GM23248 (cell line): ENCODE measurements at regions not wholly inside any gene's neighbourhood (a gene's known extent, or its start where the extent isn't known, plus 50 kb on each side); places are given as distances from the start of the nearest gene placed in this dataset.

Experiments used
- DNase-seq: peaks from one replicate; pipeline ENCODE4 v3.0.0-alpha.2; 2015
- H2AFZ ChIP-seq: fragments of 200-600 bp; sonication (generic); 2 replicates; pipeline ENCODE4 v1.6.1; 2016; ENCODE audit warnings: antibody characterized with exemption
- H3F3A ChIP-seq: fragments of 200-600 bp; sonication (generic); 2 replicates; pipeline ENCODE4 v1.6.1; 2016; ENCODE audit warnings: mild to moderate bottlenecking, antibody characterized with exemption, mixed run types; ENCODE audit not compliant: insufficient read depth
- H3K27ac ChIP-seq: fragments of 200-600 bp; sonication (generic); 2 replicates; pipeline ENCODE4 v1.5.1; 2016; ENCODE audit warnings: mild to moderate bottlenecking
- H3K27me3 ChIP-seq: fragments of 200-600 bp; sonication (generic); replicated peaks from 2 replicates; pipeline ENCODE4 v1.6.1; 2016; ENCODE audit warnings: mild to moderate bottlenecking; ENCODE audit not compliant: insufficient read depth
- H3K36me3 ChIP-seq: fragments of 200-600 bp; sonication (generic); 2 replicates; pipeline ENCODE4 v1.6.1; 2016; ENCODE audit warnings: low read depth, mild to moderate bottlenecking
- H3K4me1 ChIP-seq: fragments of 200-600 bp; sonication (generic); 2 replicates; pipeline ENCODE4 v1.6.1; 2016; ENCODE audit warnings: mild to moderate bottlenecking; ENCODE audit not compliant: insufficient read depth
- H3K4me2 ChIP-seq: fragments of 200-600 bp; sonication (generic); one replicate; pipeline ENCODE4 v1.6.1; 2016; ENCODE audit warnings: mild to moderate bottlenecking; ENCODE audit not compliant: unreplicated experiment
- H3K4me3 ChIP-seq: fragments of 200-600 bp; sonication (generic); 2 replicates; pipeline ENCODE4 v1.5.1; 2016; ENCODE audit warnings: mild to moderate bottlenecking
- H3K79me2 ChIP-seq: fragments of 200-600 bp; sonication (generic); 2 replicates; pipeline ENCODE4 v1.6.1; 2016; ENCODE audit warnings: mild to moderate bottlenecking; ENCODE audit not compliant: insufficient read depth
- H3K9ac ChIP-seq: fragments of 200-600 bp; sonication (generic); 2 replicates; pipeline ENCODE4 v1.6.1; 2016; ENCODE audit warnings: mild to moderate bottlenecking
- H3K9me2 ChIP-seq: fragments of 200-600 bp; sonication (generic); 2 replicates; pipeline ENCODE4 v1.6.1; 2016; ENCODE audit warnings: mixed run types, mild to moderate bottlenecking, moderate library complexity; ENCODE audit not compliant: insufficient read depth
- H3K9me3 ChIP-seq: fragments of 200-600 bp; sonication (generic); one replicate; pipeline ENCODE4 v1.6.1; 2017; ENCODE audit warnings: low read depth
- H4K20me1 ChIP-seq: fragments of 200-600 bp; sonication (generic); 2 replicates; pipeline ENCODE4 v1.6.0; 2016; ENCODE audit not compliant: insufficient read depth
- EZH2 ChIP-seq: fragments of 200-600 bp; sonication (generic); IDR thresholded peaks from 2 replicates; pipeline ENCODE4 v1.6.1; 2018; ENCODE audit warnings: antibody characterized with exemption, mild to moderate bottlenecking; ENCODE audit not compliant: insufficient read depth, poor library complexity, severe bottlenecking
- EZH2phosphoT487 ChIP-seq: fragments of 200-600 bp; sonication (generic); IDR thresholded peaks from 2 replicates; pipeline ENCODE4 v1.6.1; 2018; ENCODE audit warnings: antibody characterized with exemption, moderate library complexity, mild to moderate bottlenecking, low read depth; ENCODE audit not compliant: insufficient read depth
- WGBS, 2 experiments: methylation state at CpG; one replicate each; pipeline ENCODE4 v1.1.6; 2015 to 2017; ENCODE audit warnings: low lambda C conversion rate in 2 of 2, low coverage in 1 of 2; ENCODE audit errors: missing lambda C conversion rate in 2 of 2; 5-methylcytosine and 5-hydroxymethylcytosine counted together
- in situ Hi-C: fragments of 300-500 bp; cut with MboI; formaldehyde crosslinking; loops from 2 replicates; pipeline ENCODE4 v1.15.0; 2020

GRCh38 chr11:115008799-115009198 lies 330.5 kb downstream of the NXPE2 start:
- H3F3A ChIP-seq, result no peaks in the 10 kb centered on the region
- H3K79me2 ChIP-seq, result no peaks in the 10 kb centered on the region
- H3K9me3 ChIP-seq, result no peaks in the 10 kb centered on the region
- no peaks in the 10 kb centered on the region for H3K36me3 ChIP-seq
- TF ChIP-seq EZH2 (no peak), EZH2phosphoT487 (no peak)
- H2AFZ ChIP-seq, result no peak overlapping the region
- no peak overlapping the region for H3K27ac ChIP-seq
- in situ Hi-C loops, result no loop called here
- H3K4me2 ChIP-seq, result no peak overlapping the region
- 12 to 23% methylated on average over 6 of the region's 6 CpGs for WGBS, 2 experiments
- H3K27me3 ChIP-seq, result no peaks in the 10 kb centered on the region
- no peak overlapping the region for H3K9ac ChIP-seq
- no peaks in the 10 kb centered on the region for H3K9me2 ChIP-seq
- H3K4me1 ChIP-seq, result no peaks in the 10 kb centered on the region
- no peaks in the 10 kb centered on the region for H4K20me1 ChIP-seq
- no peak for DNase-seq
- H3K4me3 ChIP-seq, result no peak overlapping the region

- H3K4me1 ChIP-seq, result no peaks in the 10 kb centered on the region
- H3K79me2 ChIP-seq, result no peaks in the 10 kb centered on the region
- peaks cover 6% of the 10 kb centered on the region for H3K9me3 ChIP-seq
- in situ Hi-C loops, result no loop called here
- H4K20me1 ChIP-seq, result no peaks in the 10 kb centered on the region
- H3F3A ChIP-seq, result no peaks in the 10 kb centered on the region
- TF ChIP-seq EZH2, result no peak
- no peak for TF ChIP-seq EZH2phosphoT487
- no peak overlapping the region for H2AFZ ChIP-seq
- no peaks in the 10 kb centered on the region for H3K27me3 ChIP-seq
- H3K4me3 ChIP-seq, result no peak overlapping the region
- no peak overlapping the region for H3K27ac ChIP-seq
- no peak for DNase-seq
- H3K36me3 ChIP-seq, result no peaks in the 10 kb centered on the region
- no peak overlapping the region for H3K4me2 ChIP-seq
- no peak overlapping the region for H3K9ac ChIP-seq
- no peaks in the 10 kb centered on the region for H3K9me2 ChIP-seq
Observed at GRCh38 chr11:115017529-115017928, 339.2 kb downstream of the NXPE2 start.

- no peak for DNase-seq
- H3K9me2 ChIP-seq, result no peaks in the 10 kb centered on the region
- TF ChIP-seq EZH2, result no peak
- no peak for TF ChIP-seq EZH2phosphoT487
Observed at GRCh38 chr11:115030166-115030565, 351.8 kb downstream of the NXPE2 start.

GRCh38 chr11:115036406-115037180 lies 358.3 kb downstream of the NXPE2 start:
- H4K20me1 ChIP-seq, result no peaks in the 10 kb centered on the region
- no peak overlapping the region for H3K4me3 ChIP-seq
- no peaks in the 10 kb centered on the region for H3K9me2 ChIP-seq
- no peaks in the 10 kb centered on the region for H3K79me2 ChIP-seq
- H2AFZ ChIP-seq, result no peak overlapping the region
- H3K27me3 ChIP-seq, result no peaks in the 10 kb centered on the region
- H3K27ac ChIP-seq, result no peak overlapping the region
- no peak for DNase-seq
- TF ChIP-seq EZH2phosphoT487 (no peak), EZH2 (no peak)
- no peak overlapping the region for H3K4me2 ChIP-seq
- 23 to 29% methylated on average over 7 of the region's 7 CpGs for WGBS, 2 experiments
- no peaks in the 10 kb centered on the region for H3K4me1 ChIP-seq
- in situ Hi-C loops, result no loop called here
- H3K36me3 ChIP-seq, result no peaks in the 10 kb centered on the region
- H3K9ac ChIP-seq, result no peak overlapping the region
- H3F3A ChIP-seq, result no peaks in the 10 kb centered on the region
- H3K9me3 ChIP-seq, result no peaks in the 10 kb centered on the region

More at GRCh38 chr11:115030166-115030565, 351.8 kb downstream of the NXPE2 start:
- no peaks in the 10 kb centered on the region for H3K36me3 ChIP-seq
- no peaks in the 10 kb centered on the region for H3K4me1 ChIP-seq
- no peak overlapping the region for H3K4me3 ChIP-seq
- H3K79me2 ChIP-seq, result no peaks in the 10 kb centered on the region
- H4K20me1 ChIP-seq, result no peaks in the 10 kb centered on the region
- H2AFZ ChIP-seq, result no peak overlapping the region
- H3K4me2 ChIP-seq, result no peak overlapping the region
- in situ Hi-C loops, result no loop called here
- H3K9me3 ChIP-seq, result no peaks in the 10 kb centered on the region
- no peaks in the 10 kb centered on the region for H3F3A ChIP-seq
- H3K9ac ChIP-seq, result no peak overlapping the region
- H3K27me3 ChIP-seq, result no peaks in the 10 kb centered on the region
- H3K27ac ChIP-seq, result no peak overlapping the region

- in situ Hi-C loops, result no loop called here
Observed at GRCh38 chr11:115042002-115042401, 363.7 kb downstream of the NXPE2 start.

More at GRCh38 chr11:115042002-115042401, 363.7 kb downstream of the NXPE2 start:
- Histone ChIP-seq H3K9ac (no peak overlapping the region), H3K27ac (no peak overlapping the region), H3K9me2 (no peaks in the 10 kb centered on the region), H3K4me2 (no peak overlapping the region), H3K36me3 (no peaks in the 10 kb centered on the region), H4K20me1 (no peaks in the 10 kb centered on the region), H3K79me2 (no peaks in the 10 kb centered on the region), H3K4me3 (no peak overlapping the region), H3F3A (no peaks in the 10 kb centered on the region), H3K9me3 (no peaks in the 10 kb centered on the region), H3K4me1 (no peaks in the 10 kb centered on the region), H2AFZ (no peak overlapping the region), H3K27me3 (no peaks in the 10 kb centered on the region)
- no peak for DNase-seq
- WGBS, 2 experiments, result 7 to 11% methylated on average over 3 of the region's 3 CpGs
- TF ChIP-seq EZH2 (no peak), EZH2phosphoT487 (no peak)
